UCSD-AML1 (cell line): ENCODE measurements at regions not wholly inside any gene's neighbourhood (a gene's known extent, or its start where the extent isn't known, plus 50 kb on each side); places are given as distances from the start of the nearest gene placed in this dataset.

Experiments used
- DNase-seq: peaks from one replicate; lab custom pipeline; 2025; ENCODE audit not compliant: unreplicated experiment; lab: John Stamatoyannopoulos, UW

GRCh38 chr5:26828294-26828693, 210.1 kb downstream of the CDH9 start:
- no peak for DNase-seq

GRCh38 chr5:26813235-26813634, 225.2 kb downstream of the CDH9 start:
- DNase-seq, result no peak

- DNase-seq, result no peak
These were observed 225.7 kb downstream of the CDH9 start for GRCh38 chr5:26812714-26813113.

GRCh38 chr5:26807231-26808199, 230.9 kb downstream of the CDH9 start:
- peak; percentile 1 for DNase-seq

GRCh38 chr5:26805076-26805475, 233.3 kb downstream of the CDH9 start:
- no peak for DNase-seq

- DNase-seq, result no peak
These were observed 235.4 kb downstream of the CDH9 start for GRCh38 chr5:26802944-26803343.

- DNase-seq, result no peak
These were observed 247.0 kb downstream of the CDH9 start for GRCh38 chr5:26791433-26791832.

- DNase-seq, result no peak
These were observed 247.4 kb downstream of the CDH9 start for GRCh38 chr5:26791021-26791420.

GRCh38 chr5:26763215-26763614, 275.2 kb downstream of the CDH9 start:
- DNase-seq, result no peak

GRCh38 chr5:26761446-26761845, 276.9 kb downstream of the CDH9 start:
- DNase-seq, result no peak

- no peak for DNase-seq
These were observed 277.3 kb downstream of the CDH9 start for GRCh38 chr5:26761045-26761444.

GRCh38 chr5:26757941-26758340, 280.4 kb downstream of the CDH9 start:
- no peak for DNase-seq

GRCh38 chr5:26749829-26750228, 288.6 kb downstream of the CDH9 start:
- DNase-seq, result no peak

GRCh38 chr5:26740182-26740581, 298.2 kb downstream of the CDH9 start:
- no peak for DNase-seq

GRCh38 chr5:26737348-26738265, 300.8 kb downstream of the CDH9 start:
- no peak for DNase-seq

GRCh38 chr5:26727916-26728315, 310.5 kb downstream of the CDH9 start:
- no peak for DNase-seq

- DNase-seq, result no peak
These were observed 318.6 kb downstream of the CDH9 start for GRCh38 chr5:26719803-26720202.

GRCh38 chr5:26700759-26701384, 337.5 kb downstream of the CDH9 start:
- peak; percentile 2 for DNase-seq

GRCh38 chr5:26692952-26693351, 345.4 kb downstream of the CDH9 start:
- no peak for DNase-seq

- no peak for DNase-seq
These were observed 346.9 kb downstream of the CDH9 start for GRCh38 chr5:26691486-26691885.

GRCh38 chr5:26690511-26690910, 347.9 kb downstream of the CDH9 start:
- DNase-seq, result no peak
